GM21619 (cell line): ENCODE measurements at regions not wholly inside any gene's neighbourhood (a gene's known extent, or its start where the extent isn't known, plus 50 kb on each side); places are given as distances from the start of the nearest gene placed in this dataset.

Experiments
- ATAC-seq: cut with Tn5 transposase; IDR thresholded peaks from one replicate; pipeline ENCODE4 v1.9.1; 2021; ENCODE audit not compliant: unreplicated experiment

- no peak for ATAC-seq
Observed at GRCh38 chr15:70271422-70272088, 173.8 kb upstream of the TLE3 start.

GRCh38 chr15:70270752-70271111 lies 173.0 kb upstream of the TLE3 start:
- no peak for ATAC-seq

DNA sequence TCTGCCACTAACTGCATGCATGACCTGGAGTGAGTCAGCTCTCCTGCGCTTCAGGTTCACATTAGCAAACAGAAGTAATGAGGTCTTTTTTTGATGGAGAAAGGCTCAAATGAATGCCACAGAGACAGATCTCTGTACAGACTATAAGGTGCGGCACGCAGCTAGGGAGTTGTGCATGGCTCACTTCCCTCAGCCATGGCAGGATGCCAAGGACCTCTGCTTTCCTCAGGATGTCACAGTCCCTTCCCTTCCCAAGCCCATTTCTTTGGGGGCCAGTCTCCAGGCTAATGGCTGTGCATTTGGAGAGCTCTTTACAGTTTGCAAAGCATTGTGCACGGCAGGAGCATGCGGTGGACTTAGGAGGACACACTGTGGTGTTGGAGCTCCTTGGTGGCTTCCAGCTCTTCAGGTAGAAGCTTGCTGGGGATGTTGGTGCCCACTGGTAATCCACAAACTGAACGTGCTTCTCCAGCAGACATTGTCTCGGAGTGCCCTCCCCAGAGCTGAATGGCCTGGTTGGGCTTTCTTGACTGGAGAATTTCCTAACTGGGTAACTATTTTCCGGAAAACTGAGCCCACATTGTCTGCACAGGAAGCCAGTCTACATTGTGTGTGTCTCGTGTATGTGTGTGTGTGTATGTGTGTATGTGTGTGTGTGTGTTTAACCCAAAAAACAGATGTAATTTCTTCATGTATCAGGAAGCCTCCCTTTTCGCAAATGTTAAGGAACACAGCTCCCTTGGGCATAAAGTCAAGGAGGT lies 172.5 kb upstream of the TLE3 start:
- no peak for ATAC-seq

GRCh38 chr15:70269311-70269911 lies 171.7 kb upstream of the TLE3 start:
- no peak for ATAC-seq

- no peak for ATAC-seq
Observed at GRCh38 chr15:70268698-70269251, 171.1 kb upstream of the TLE3 start.

- no peak for ATAC-seq
Observed at GRCh38 chr15:70267879-70268278, 170.2 kb upstream of the TLE3 start.

DNA sequence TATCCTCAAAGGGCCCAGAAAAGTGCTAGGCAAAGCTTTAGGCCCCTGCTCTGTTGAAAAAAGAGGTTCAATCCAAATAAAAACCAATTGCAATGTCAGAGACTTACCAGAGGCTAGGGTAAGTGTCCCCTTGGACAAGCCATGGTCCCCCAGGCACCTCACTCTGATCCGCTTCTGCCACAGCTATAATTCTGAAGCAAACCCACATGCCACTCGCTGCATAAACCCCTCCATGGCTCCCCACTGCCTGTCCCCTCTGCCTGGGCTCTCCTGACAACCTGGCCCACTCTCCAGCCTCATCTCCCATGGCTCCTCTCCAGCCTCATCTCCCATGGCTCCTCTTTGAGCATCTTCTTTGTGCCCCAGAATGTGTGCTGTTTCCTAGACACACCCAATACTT lies 169.6 kb upstream of the TLE3 start:
- no peak for ATAC-seq

- no peak for ATAC-seq
Observed at GRCh38 chr15:70266412-70267121, 168.8 kb upstream of the TLE3 start.

DNA sequence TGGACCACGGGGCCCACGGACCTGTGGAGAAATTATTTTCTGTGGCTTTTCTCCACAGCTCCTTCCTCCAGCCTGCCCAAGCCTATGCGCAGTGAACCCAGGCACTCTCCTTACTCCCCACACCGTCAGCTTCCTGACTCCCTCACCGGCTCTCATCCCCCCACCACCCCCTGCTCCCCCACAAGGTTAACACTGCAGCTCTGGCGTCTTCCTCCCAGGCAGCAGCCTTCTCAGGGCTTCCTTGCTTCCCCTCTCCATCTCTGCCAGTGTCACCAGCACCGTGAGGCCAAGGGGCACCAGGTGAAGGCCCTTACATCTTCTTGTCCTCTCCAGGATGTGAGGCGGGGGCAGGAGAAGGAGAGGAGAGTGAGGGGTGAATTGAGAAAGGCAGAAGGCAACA lies 168.3 kb upstream of the TLE3 start:
- ATAC-seq = no peak

DNA sequence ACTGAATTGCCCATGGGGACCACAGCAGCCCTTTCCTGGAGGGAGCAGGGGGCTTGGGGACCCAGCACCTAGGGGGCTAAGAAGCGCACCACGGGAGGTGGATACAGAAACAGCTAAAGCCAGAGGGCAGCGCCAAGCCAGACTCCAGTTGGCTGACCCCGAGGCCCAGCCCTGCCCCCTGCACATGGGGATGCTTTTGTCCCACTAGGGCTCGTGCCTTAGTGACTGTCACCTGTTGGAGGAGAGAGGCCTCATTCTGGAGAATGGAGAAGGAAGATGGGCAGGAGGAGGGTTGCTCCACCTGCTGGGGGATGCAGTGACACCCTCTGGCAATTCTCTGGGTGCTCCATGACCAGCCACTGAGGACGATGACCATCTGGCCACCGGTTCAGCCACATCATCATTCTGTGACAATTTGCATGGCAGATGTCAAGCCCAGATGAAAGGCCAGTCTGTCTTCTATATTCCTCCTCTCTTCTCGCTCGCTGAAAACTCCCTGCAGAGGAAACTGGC lies 167.8 kb upstream of the TLE3 start:
- ATAC-seq = no peak

DNA sequence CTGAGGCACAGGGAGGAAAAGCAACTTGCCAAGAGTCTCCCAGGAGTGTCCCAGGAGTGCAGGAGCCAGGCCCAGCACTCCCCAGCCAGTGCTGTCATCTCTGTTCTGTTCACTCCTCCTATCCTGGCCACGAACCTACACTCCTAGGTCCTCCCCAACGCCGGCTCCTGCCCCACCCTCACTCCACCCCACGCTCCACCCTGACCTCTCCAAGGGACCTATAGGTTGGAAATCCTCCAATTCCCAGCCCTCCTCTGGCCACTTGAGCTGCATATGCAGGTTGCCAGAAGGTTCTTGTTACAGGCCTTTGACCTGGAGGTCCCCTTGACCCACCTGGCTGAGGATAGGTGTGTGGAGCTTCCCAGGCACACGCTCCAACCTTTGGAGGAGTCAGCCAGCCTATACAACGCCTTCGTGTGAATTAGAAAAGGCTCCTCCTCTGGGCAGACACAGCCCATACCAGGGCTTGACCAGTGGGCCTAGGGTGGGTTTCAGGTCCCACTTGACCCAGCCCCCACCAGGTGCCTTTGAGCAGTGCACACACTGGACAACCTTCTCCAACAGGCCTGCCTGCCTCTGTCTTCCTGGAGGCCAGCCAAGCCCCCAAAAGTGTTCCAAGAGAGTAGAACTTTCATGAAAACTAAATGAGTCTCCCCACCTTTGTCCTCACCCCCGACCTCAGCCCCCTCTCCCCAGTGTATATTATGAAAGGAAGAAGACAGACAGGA lies 167.2 kb upstream of the TLE3 start:
- ATAC-seq = no peak

- ATAC-seq = no peak
Observed at GRCh38 chr15:70264014-70264582, 166.4 kb upstream of the TLE3 start.

GRCh38 chr15:70262591-70263274 lies 165.0 kb upstream of the TLE3 start:
- ATAC-seq = no peak

- ATAC-seq = no peak
Observed at GRCh38 chr15:70262171-70262570, 164.5 kb upstream of the TLE3 start.

DNA sequence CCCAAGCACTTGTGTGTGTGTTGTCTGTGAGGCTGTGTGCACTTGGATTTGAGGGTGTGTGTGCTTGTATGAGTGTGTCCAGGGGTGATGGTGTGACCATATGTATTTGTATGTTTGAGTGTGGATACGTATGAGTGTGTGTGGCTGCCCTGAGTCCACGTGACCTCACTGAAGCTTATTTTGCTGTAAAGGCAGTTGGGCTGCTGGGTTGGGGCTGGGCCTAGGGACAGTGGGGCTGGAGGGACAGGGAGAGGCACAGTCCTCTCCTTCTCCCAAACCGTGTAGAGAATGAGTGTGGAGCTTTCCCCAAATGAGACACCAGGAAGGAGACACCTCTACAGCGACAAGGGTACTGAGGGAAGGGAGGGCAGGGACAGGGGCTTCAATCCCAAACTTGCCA lies 163.4 kb upstream of the TLE3 start:
- ATAC-seq = no peak

DNA sequence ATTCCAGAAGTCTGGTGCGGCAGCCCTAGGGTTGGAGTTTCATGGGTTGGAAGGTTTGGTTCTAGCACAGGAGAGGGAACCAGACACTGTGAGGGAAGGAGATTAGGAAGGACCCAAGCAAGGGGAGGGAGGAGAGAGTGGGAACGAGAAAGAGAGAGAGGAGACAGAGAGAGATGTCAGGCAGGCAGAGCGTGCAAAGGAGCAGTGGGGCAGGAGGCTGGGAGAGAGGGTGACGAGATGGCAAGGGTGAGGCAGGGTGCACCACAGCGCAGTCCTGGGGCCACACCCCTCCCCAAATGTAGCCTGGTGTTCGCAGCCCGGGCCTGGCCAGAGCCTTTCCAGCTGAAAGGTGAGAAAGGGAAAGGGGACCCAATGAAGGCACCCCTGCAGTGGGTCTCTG lies 162.9 kb upstream of the TLE3 start:
- ATAC-seq = no peak

DNA sequence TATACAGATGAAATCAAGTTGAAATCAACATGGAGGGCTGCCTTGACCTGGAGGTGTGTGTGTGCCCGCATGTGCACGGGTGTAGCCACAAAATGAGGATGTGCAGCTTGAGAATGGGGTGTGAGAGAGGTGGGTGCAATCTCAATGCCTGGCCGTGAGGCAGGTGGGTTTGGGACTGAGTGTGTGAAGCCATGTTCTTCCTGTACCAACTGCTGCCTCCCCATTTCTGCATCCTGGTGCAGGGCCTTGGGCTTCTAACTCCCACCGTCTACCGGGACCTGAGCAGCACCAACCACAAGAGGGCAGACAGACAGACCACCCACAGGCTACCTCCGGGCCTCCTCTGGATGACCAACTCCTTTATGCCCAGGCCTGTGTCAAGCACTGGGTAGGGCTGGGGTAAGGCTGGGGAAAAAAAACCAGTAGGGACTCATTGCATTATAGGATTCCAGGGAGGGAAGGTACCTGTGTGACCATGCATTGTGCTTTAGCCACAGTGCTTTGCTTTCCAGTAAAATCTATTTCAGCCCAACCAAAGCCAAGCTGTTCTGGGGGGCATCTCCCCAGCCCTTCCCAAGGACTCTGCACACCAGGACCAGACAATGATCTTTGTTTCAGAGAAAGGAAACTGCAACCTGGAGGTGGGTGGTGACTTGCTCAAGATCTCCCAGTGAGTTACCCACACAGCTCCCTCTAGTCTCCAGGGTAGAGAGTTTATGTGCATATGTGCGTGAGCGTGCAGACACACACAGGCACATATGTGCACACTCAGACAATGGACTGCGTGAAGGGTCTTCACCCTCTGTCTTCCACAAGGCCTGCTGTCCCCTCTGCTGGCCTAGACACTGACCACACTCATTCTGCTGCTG lies 162.2 kb upstream of the TLE3 start:
- no peak for ATAC-seq

DNA sequence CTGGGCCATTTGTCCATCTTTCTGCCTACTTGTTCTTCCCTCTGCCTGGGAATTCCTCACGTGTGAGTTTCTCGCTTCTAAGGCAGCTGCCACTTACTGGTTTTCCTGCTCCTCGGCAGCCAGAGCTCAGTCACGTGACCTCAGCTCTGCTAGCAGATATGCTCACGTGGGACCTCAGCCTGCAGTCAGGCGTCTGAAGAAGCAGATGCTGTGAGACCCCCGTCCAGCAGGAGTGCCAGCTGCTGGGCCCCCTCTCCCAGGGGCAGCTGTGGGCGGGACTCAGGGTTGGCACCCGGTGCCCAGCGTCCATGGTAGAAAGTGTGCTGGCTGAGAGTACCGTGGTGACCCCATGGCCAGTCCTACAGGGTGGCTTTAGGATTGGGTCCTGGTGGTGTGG lies 161.3 kb upstream of the TLE3 start:
- no peak for ATAC-seq
